IMR-90 (cell line): ENCODE measurements at regions not wholly inside any gene's neighbourhood (a gene's known extent, or its start where the extent isn't known, plus 50 kb on each side); places are given as distances from the start of the nearest gene placed in this dataset.

Source experiments
- CEBPB ChIP-seq: IDR thresholded peaks from 2 replicates; pipeline ENCODE4 v1.6.1; 2012; ENCODE audit warnings: low read depth, low read length, improper control_type of control experiment
- CTCF ChIP-seq: conservative IDR thresholded peaks from 2 replicates; pipeline ENCODE4 v1.5.1; 2012; ENCODE audit warnings: mild to moderate bottlenecking, low read depth, low read length, improper control_type of control experiment
- FOS ChIP-seq: fragments of 150-350 bp; IDR thresholded peaks from 2 replicates; pipeline ENCODE4 v1.6.1; 2016; ENCODE audit warnings: low read depth, low read length
- MAZ ChIP-seq: IDR thresholded peaks from 2 replicates; pipeline ENCODE4 v1.6.1; 2012; ENCODE audit warnings: low read depth, mild to moderate bottlenecking, low read length, improper control_type of control experiment, moderate library complexity, borderline replicate concordance
- POLR2A ChIP-seq: IDR thresholded peaks from 2 replicates; pipeline ENCODE4 v1.6.1; 2012; ENCODE audit warnings: mild to moderate bottlenecking, low read depth, low read length
- SMC3 ChIP-seq: fragments of 150-350 bp; IDR thresholded peaks from 2 replicates; pipeline ENCODE4 v1.6.1; 2016; ENCODE audit warnings: low read depth, mild to moderate bottlenecking, antibody characterized with exemption, low read length, moderate library complexity
- USF2 ChIP-seq: fragments of 150-350 bp; IDR thresholded peaks from 2 replicates; pipeline ENCODE4 v1.6.1; 2017; ENCODE audit warnings: mild to moderate bottlenecking, antibody characterized with exemption, low read length, low read depth

DNA sequence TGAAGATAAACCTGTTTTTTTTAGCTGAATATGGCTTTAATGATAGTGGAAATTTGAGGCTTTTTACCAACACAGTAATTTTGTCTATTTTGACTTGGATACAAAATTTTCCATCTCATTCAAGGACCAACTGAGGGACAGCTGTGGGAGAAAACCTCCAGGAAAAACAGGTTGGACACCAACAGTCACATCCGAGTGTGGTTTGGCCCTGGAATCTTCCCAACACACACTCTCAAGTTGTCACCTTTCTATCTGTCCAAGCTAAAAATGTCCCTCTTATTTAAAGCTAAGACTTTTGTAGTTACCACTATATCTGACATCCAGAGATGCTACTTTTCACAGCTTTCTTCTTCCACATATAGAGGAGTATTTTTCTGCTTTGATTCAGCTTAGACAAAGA, 404.9 kb downstream of the PCDH7 start:
- TF ChIP-seq POLR2A (no peak), CTCF (no peak), SMC3 (no peak), MAZ (no peak), FOS (no peak), CEBPB (no peak), USF2 (no peak)
